ENCODE measurements at regions not wholly inside any gene's neighbourhood (a gene's known extent, or its start where the extent isn't known, plus 50 kb on each side); places are given as distances from the start of the nearest gene placed in this dataset.
A peak's percentile ranks its signal among the peaks of the same experiment; 100 is the strongest.

DNA sequence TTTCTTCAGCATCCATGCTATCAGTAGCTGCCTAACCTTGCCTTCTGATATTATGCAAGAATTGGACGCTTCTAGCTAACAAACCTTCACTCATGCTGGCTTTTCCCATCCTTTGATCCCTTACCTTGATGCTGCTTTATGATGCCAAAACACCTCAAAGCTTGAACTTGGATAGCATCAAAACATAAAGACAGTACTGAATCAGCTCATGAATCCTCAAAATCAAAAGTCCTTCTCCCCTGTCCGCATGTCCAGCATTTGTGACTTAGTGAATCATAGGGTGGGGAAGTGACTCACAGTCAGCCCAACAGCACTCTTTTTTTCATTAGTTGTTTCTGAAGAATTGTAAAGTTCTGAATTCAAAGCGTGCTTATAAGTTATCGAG is 89.5 kb upstream of the PIK3CG start:
- DNase-seq (ENCODE audit: low spot score) = peak; percentile 90

DNA sequence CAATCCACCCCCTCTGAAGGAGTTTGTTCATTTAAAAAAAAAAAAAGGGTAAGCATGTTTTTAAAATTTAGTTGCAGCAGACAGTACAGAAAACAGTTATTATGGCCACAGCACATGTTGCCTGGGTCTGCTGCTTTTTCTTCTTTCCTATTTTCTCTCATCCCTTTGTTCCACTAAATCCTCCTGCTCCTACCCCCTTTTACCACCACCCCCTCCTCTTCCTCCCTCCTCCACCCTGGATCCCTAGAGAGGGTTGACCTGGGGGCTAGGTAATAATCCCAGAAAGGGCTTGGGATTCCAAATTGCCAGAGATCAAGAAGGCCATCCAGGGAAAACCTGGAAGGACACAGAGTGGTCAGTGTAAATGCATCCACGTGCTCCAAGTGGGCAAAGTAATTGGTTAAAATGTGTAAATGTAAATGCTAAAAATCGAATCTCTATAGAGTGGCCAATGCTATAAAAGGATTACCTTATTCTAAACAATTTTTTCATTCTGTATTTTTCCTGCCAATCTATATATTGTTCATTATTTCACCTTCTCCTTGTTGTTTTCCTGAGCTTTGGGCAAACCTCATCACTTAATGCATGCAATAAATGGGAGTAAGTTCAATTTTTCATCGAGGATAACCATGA is 89.0 kb upstream of the PIK3CG start:
- no peak for DNase-seq (ENCODE audit: low spot score)

DNA sequence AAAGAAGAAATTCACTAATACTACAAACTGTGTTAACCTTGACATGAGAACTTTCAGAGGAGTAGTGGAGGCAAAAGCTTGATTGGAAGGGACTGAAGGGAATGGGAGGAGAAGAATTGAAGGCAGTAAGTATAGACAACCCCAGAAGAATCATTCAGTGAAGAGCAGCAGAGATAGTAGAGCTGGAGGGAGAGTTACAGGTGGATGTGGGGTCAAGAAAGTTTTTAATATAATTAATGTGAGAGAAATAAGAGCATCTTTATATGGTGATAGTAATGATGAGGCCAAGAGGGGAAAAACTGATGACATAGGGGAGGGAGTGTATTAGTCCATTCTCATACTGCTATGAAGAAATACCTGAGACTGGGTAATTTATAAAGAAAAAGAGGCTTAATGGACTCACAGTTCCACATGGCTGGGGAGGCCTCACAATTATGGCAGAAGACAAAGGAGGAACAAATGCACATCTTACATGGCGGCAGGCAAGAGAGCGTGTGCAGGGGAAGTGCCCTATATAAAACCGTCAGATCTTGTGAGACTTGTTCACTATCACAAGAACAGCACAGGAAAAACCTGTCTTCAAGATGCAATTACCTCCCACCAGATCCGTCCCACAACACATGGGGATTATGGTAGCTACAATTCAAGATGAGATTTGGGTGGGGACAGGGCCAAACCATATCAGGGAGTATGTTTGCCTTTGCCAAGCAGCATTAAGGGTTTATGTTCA is 88.3 kb upstream of the PIK3CG start:
- DNase-seq (ENCODE audit: low spot score) = no peak

DNA sequence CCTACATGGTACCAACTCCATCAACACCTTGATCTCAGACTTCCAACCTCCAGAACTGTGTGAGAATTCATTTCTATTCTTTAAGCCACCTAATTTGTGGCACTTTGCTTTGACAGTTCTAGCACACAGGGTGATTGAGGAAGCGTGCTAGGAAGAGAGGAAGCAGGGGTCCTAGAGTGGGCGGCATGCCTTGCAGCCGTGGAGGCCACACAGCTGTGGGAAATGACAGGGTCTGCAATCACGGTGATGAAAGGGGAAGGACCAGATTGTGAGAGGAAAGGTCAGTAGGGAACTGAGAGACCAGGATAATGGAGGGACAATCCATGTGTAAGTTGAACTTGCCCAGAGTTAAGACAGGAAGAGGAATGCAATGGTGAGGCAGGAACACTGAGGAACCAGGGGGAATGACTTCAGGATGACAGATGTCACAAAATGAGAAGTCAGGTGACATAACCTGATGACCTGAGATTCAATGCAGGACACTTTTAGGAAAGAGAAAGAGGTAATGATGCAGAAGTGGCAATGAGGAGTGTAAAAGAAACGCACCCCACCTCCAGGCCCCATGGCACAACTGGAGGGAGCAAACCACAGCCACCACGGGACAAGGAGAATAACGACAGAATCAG is 87.3 kb upstream of the PIK3CG start:
- DNase-seq (ENCODE audit: low spot score) = no peak

DNA sequence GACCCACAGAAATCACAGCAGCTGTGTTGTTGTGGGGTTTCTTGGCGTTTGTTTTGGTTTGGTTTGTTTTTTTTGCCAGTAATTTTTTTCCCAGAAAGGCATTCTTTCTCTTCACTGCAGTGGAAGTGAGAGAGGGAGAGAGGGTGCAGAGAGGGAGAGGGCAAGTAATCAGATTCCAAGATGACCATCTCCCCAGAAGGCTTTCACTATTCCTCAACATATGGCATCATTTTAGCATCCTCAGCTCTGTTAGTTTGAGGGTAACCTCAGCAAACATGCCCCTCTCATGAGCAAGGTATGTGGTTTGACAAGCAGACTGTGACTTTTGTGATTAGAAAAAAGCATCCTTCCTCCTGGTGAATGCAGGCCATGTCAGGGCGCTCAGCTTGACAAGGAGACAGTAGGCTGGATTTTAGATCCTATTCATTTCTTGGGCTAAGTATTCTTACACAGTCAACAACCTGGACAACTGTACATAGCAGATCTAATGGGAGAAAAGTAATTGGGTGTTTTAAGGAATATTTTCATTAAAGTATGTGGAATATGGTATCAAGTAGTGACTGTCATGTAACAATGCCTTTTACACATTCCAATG is 86.3 kb upstream of the PIK3CG start:
- no peak for DNase-seq (ENCODE audit: low spot score)

DNA sequence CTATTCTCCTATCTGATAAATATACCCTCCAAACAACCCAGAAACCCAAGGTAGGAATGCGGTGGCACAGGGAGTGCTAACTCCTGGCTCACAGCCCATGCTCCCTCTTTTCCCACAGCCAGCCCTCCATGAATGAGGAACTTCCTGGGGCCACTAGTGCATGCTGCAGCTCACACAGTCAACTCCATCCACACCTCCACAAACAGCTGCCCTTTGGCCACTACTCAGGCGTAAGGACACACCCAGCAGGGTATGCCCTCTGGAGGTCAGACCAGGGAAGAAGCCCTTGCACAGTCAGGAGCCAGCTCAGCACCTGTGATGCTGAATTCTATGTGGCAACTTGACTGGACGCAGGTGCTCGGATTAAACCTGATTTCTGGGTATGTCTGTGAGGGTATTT is 85.2 kb upstream of the PIK3CG start:
- peak; percentile 83 for DNase-seq (ENCODE audit: low spot score)

DNA sequence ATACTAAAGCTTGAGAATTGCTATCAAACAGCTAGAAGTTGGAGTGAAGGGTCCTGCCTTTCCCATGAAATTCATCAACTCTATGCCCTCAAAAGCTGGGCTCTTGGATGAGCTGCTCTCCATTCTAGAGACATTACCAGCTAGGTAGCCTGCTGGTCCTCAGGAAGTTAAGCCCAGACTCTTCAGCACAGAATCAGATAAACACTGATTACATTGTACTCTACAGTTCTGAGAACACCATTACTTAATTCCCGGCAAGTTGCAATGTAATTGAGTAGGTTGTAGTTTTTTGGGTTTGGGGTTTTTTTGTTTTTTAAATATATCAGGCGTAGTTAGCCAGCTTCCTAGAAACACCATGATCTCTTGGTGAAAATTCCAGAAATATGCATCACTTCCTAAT is 84.1 kb upstream of the PIK3CG start:
- no peak for DNase-seq (ENCODE audit: low spot score)

DNA sequence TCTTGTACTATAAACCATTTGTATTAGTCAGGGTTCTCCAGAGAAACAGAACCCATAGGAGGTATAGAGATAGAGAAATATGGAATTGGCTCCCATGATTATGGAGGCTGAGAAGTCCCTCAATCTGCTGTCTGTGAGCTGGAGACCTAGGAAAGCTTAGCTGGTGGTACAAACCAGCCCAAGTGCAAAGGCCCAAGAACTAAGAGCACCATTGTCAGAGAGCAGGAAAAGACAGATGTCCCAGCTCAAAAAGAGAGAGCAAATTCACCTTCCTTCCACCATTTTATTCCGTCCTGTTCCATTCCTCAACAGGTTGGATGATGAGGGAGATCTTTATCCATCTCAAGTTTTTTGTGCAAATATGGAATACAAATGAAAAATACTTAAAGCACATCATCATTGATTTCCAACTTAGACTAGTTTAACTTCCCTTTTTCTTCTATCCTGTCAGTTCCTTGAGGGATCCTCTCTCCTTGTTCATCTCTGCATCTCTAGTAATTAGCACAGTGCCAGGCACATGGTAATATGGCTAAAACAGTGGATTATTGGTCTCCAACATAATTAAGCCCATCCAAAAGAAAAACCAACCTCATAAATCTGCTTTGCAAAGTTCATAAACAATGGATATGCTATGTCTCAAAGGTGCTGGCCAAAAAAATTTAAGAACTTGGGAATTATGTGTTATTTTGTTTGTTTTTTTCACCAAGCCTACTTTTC is 83.1 kb upstream of the PIK3CG start:
- no peak for DNase-seq (ENCODE audit: low spot score)

DNA sequence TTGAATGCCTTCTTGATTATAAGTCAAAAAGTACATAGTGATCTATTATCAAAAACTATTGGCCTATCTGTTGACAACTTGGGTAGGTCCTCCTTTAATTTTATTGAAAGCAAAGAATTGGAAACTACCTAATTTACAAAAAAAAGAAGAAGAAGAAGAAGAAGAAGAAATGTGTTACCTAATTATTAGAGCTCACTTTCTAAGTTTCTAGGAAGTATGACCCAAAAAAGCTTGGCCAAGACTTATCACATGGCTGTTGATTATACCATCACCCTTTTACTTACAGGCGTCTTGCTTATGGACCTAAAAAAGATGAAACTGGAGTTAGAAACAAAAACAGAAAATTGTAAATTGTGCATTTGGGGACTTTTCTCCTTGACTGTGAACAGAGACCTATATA is 81.8 kb upstream of the PIK3CG start:
- DNase-seq (ENCODE audit: low spot score) = no peak

DNA sequence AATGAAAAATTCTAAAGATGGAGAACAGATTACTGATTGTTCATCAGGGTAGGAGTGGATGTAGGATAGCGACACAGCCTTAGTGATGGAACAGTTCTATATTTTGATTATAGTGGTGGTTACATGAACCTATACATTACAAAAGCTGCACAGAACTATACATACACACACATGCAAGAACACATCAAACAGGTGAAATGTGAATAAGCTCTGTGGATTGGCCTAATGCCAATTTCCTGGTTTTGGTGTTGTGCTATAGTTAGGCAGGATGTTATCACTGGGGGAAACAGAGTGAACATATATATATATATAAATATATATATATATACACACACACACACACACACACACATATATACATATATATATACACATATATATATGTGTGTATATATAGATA is 76.4 kb upstream of the PIK3CG start:
- peak; percentile 32 for DNase-seq (ENCODE audit: low spot score)

DNA sequence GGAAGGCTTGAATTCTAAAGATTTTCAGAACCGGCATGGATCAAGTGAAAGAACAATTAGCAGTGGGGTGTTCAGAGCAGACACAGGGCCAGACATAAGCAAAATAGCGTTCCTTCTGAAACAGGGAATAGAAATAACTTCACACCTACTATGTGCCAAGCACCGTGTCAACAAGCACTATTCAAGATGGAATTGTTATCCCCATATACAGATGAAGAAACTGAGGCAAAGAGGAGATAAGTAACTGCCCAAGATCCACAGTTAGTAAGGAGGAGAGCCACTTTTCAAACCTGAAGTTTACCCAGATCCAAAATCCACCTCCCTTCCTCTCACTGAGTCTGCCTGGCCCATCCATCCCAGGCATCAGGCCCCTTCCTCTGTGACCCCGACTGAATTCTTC is 73.6 kb upstream of the PIK3CG start:
- no peak for DNase-seq (ENCODE audit: low spot score)

DNA sequence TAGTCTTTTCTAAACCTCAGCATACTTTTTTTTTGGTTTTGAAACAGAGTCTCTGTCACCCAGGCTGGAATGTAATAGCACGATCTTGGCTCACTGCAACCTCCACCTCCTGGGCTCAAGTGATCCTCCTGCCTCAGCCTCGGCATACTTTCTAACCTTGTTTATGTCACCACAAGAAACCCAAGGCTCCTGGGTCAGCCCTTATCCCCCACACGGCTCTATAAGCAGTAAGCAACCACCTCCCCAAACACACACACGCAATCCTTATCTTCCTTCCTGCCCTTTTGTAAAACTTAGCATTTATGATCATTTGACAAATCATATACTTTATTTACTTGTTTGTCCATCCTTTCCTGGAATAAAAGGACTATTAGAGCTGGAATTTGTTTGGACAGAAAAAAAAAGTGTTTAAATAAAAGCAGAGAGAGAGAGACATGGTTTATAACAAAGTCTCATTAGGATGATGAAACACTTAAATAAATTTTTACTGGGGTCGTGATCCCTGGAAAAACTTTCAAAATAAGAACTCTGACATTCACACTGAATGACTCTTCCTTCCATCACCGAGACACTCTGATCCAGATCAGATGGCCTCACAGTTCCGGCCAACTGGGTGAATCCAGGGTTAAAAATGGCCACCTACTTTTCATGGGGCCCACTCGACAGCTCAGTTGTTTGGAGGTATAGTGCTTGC is 72.7 kb upstream of the PIK3CG start:
- DNase-seq (ENCODE audit: low spot score) = no peak

DNA sequence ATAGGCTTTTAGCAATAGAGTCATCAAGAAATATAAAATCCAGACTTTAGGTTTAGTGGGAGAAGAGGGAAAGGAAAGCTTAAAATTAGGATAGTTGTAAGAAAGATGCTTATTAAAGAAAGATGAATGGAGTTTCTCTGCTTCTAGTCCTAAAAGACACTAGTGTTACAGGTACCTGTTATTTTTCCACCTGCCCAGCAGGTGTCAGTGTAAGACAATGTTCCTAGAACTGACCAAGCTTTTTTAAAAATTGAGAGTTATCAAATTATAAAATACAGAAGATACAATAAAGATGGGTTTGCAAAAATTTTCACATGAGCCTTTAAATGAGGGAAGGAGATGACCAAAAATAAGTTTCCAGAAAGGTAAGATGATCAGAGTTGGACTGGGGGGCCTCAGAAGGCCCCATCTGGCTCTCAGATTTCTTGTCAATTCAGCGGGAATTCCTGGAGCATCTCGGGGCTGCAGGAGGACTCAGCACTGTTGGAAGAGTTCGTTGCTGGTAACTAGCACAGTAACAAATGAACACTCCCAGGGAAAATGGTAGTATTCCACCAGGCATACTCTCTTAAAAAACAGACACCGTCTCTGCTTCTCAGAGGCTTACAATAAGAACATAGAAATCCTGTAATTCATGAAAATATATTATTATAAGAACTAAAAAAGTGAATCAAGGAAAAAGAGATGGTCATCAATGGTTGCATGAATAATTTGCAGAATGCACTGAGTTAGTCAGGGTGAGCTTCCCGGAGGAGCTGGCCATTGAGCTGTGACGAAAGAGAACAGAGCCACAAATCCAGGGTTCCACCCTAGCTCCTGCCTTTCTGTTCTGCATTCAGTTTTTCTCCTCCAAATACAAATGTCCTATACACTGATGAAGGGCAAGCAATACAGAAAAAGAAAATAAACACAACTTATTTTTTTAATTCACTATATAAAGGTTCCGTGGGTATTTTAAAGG is 71.8 kb upstream of the PIK3CG start:
- peak; percentile 69 for DNase-seq (ENCODE audit: low spot score)

DNA sequence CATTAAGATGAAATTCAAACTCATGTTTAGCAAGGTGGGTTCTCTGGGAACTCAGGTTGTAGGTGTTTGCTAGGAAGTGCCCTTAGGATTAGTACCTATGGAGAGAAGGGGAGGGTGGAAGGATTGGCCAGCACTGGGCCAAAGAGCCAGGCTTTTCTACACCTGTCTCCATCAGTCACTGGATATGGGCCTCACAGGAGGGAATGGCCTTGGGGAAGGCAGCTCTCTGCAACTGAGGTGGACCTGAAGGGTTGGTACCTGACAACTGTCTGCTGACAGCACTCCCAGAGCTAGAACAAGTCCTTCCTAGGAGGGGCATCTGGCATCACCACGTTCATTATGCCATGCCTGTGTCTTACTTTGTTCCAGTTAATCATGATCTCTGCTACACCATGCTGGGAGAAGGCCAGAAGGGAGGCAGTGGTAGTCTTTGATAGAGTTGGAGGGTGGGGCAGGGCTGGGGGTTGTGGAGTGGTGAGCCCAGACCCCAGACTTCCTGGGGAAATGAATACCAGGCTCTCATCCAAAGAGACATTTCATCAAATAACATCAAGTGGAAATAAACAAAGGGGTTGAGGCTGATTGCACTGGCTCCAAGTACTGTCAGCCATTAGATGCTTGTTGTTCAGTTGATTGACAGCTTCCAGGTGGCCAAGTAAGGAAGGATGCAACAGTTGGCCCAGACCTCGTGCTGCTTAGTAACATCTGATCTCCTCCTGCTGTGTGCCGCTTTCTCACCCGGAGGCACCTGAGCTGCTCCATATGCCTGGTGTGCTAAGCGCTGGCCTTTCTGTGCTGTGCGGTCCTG is 70.6 kb upstream of the PIK3CG start:
- no peak for DNase-seq (ENCODE audit: low spot score)

DNA sequence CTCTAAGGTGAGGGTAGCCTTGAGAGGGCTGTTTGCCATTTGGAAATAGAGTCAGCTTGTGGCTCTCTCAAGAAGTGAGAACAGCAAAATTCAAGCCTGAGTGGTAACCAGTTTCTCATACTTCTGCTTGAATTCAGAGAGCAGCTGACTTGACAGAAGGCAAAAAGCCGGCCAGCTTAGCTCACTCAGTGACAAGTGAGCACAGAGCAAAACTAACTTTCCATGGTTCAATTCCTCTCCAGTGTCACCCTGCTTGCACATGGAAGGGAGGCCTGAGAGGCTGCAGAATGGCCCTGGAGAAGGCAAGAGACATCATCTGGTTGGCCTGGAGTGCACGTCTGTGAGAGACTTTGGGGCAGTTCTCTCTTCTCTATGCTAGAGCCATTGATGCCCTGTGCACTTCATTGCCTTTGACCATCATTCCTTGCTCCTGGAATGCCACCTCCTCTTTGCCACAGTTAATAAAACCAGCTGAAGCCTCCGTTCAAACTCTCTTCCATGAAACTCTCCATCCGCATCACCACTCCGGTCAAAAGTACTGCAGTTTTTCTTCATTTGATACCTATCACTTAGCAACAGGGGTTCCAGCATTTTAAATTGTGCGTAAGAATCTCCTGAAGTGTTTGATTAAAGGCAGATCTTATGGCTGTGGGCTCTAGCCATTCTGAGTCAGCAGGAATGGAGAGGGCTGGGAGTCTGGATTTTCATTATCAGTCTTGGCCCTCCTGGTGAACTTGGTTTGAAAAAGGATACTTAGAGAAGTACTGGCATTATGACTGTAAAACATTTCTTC is 69.8 kb upstream of the PIK3CG start:
- no peak for DNase-seq (ENCODE audit: low spot score)

DNA sequence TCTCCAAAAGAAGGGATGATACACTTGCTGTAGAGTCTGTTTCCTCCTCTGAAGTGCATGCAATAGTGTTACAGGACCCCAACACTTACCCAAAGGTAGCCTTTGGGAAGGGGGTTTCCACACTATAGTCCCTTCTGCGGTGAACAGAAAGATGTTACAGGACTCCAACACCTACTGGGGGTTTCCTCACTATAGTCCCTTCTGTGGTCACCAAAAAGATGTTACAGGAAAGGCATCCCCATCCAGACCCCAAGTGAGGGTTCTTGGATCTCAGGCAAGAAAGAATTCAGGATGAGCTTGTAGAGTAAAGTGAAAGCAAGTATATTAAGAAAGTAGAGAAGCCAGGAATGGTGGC is 69.2 kb upstream of the PIK3CG start:
- no peak for DNase-seq (ENCODE audit: low spot score)

DNA sequence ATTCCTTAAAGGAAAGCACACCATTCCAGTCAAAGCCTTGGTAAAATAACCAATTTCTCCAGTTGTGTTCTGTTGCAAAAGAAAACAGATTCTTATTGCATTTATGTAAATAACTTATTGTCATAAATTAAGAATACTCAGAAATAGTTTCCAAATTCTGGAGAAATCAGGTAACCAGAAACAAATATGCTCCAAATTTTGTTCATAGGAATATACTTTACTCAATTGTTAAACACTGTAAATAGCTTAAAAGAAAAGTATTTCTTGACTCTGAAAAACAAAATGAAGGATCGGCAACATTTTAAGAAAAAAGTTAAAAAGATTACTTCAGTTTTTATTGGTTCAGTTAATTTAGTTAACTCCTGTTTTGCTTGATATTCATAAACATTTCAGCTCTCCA is 67.1 kb upstream of the PIK3CG start:
- DNase-seq (ENCODE audit: low spot score) = no peak

DNA sequence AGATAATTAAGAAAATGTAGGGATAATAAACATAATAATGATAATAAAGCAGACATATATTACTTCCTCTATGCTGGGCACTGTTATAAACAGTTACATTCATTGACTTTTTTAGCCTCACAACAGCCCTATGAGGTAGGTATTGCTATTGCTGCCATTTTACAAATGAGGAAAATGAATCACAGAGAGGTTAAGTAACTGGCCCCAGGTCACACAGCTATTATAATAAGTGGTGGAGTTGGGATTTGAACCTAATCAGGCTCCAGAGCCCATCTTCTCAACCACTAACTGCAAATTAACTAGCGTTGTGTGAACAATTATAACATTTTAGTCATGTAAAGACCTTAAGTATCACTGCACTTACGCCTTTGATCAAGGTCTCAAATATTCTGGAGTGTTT is 62.5 kb upstream of the PIK3CG start:
- DNase-seq (ENCODE audit: low spot score) = no peak

DNA sequence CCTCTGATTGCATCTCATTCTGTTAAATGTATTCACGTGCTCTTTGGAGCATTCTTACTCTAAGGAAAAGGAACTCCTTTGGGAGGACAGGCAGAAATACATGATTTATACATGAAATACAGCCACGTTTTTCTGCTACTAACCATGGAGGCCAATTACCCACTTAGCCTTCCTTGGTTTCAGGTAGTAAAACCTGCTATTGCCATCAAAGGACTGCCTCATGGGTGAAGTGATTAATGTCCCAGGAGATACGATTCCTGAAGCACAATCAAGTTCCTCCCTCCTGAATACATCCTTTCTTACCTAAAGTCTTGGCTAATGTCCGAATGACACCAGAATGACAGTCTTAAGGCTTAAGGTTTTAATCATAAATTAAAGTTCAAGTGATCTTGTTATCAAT is 58.5 kb upstream of the PIK3CG start:
- no peak for DNase-seq (ENCODE audit: low spot score)
